ENCODE measurements at regions not wholly inside any gene's neighbourhood (a gene's known extent, or its start where the extent isn't known, plus 50 kb on each side); places are given as distances from the start of the nearest gene placed in this dataset.

- DNase-seq, result no peak
- Histone ChIP-seq H3K9me3 (no peaks in the 10 kb centered on the region), H3K4me3 (no peak overlapping the region), H3K4me1 (no peaks in the 10 kb centered on the region), H3K36me3 (no peaks in the 10 kb centered on the region), H3K27me3 (no peaks in the 10 kb centered on the region), H3K27ac (no peak overlapping the region)
- intact Hi-C loops (cut with DNase I), result no loop called here
- no peak for ATAC-seq
- WGBS, 2 donors, result 67 to 88% methylated on average over 2 of the region's 2 CpGs
- no peak for FAIRE-seq
- no peak for TF ChIP-seq CTCF (IDR thresholded peaks at IDR 0.05)
These were observed 227.6 kb downstream of the PCDH20 start for GRCh38 chr13:61188057-61188456.

GRCh38 chr13:61187471-61187870 lies 228.2 kb downstream of the PCDH20 start:
- Histone ChIP-seq H3K27me3 (no peaks in the 10 kb centered on the region), H3K27ac (no peak overlapping the region), H3K36me3 (no peaks in the 10 kb centered on the region), H3K4me1 (no peaks in the 10 kb centered on the region), H3K9me3 (no peaks in the 10 kb centered on the region), H3K4me3 (no peak overlapping the region)
- intact Hi-C loops (cut with DNase I), result no loop called here
- 67 to 76% methylated on average over 4 of the region's 4 CpGs for WGBS, 2 donors
- DNase-seq (no peak), ATAC-seq (no peak), FAIRE-seq (no peak)
- TF ChIP-seq CTCF (IDR thresholded peaks at IDR 0.05), result no peak

GRCh38 chr13:61183670-61184069 lies 232.0 kb downstream of the PCDH20 start:
- DNase-seq (no peak), ATAC-seq (no peak), FAIRE-seq (no peak)
- H3K27me3 ChIP-seq, result no peaks in the 10 kb centered on the region
- H3K27ac ChIP-seq, result no peak overlapping the region
- H3K36me3 ChIP-seq, result no peaks in the 10 kb centered on the region
- WGBS, 2 donors, result 18 to 26% methylated on average over 1 of the region's 1 CpG
- H3K4me1 ChIP-seq, result no peaks in the 10 kb centered on the region
- TF ChIP-seq CTCF (IDR thresholded peaks at IDR 0.05), result no peak
- no peaks in the 10 kb centered on the region for H3K9me3 ChIP-seq
- intact Hi-C loops (cut with DNase I), result no loop called here
- H3K4me3 ChIP-seq, result no peak overlapping the region

GRCh38 chr13:61180234-61180633 lies 235.4 kb downstream of the PCDH20 start:
- DNase-seq, result no peak
- H3K4me3 ChIP-seq, result no peak overlapping the region
- H3K27me3 ChIP-seq, result no peaks in the 10 kb centered on the region
- no peak overlapping the region for H3K27ac ChIP-seq
- no peak for TF ChIP-seq CTCF (IDR thresholded peaks at IDR 0.05)
- no peak for ATAC-seq
- no peaks in the 10 kb centered on the region for H3K4me1 ChIP-seq
- no peak for FAIRE-seq
- H3K9me3 ChIP-seq, result no peaks in the 10 kb centered on the region
- H3K36me3 ChIP-seq, result no peaks in the 10 kb centered on the region
- intact Hi-C loops (cut with DNase I), result no loop called here
- 29 to 37% methylated on average over 4 of the region's 4 CpGs for WGBS, 2 donors

GRCh38 chr13:61179741-61180140 lies 235.9 kb downstream of the PCDH20 start:
- H3K27ac ChIP-seq, result no peak overlapping the region
- FAIRE-seq, result no peak

More at GRCh38 chr13:61179741-61180140, 235.9 kb downstream of the PCDH20 start:
- H3K27me3 ChIP-seq, result no peaks in the 10 kb centered on the region
- H3K4me3 ChIP-seq, result no peak overlapping the region
- H3K4me1 ChIP-seq, result no peaks in the 10 kb centered on the region
- ATAC-seq, result no peak
- H3K36me3 ChIP-seq, result no peaks in the 10 kb centered on the region
- intact Hi-C loops (cut with DNase I), result no loop called here
- DNase-seq, result no peak
- no peaks in the 10 kb centered on the region for H3K9me3 ChIP-seq
- no peak for TF ChIP-seq CTCF (IDR thresholded peaks at IDR 0.05)
- WGBS, 2 donors, result 45 to 63% methylated on average over 2 of the region's 2 CpGs
